ENCODE measurements at regions not wholly inside any gene's neighbourhood (a gene's known extent, or its start where the extent isn't known, plus 50 kb on each side); places are given as distances from the start of the nearest gene placed in this dataset.
"Not testable (repeated sequence)": the region's sequence is repeated elsewhere in the genome, so short reads cannot be mapped to it uniquely, and the experiment has no call there.

- no peak for DNase-seq
Observed at GRCh38 chr5:118603278-118603677, 385.1 kb downstream of the DTWD2 start.

GRCh38 chr5:118598311-118598710 is 390.0 kb downstream of the DTWD2 start:
- no peak for DNase-seq

GRCh38 chr5:118597543-118597942 is 390.8 kb downstream of the DTWD2 start:
- no peak for DNase-seq

GRCh38 chr5:118596255-118596654 is 392.1 kb downstream of the DTWD2 start:
- DNase-seq: no peak

- DNase-seq: no peak
Observed at GRCh38 chr5:118593003-118593328, 395.4 kb downstream of the DTWD2 start.

GRCh38 chr5:118592229-118593002 is 395.9 kb downstream of the DTWD2 start:
- DNase-seq: no peak

GRCh38 chr5:118590806-118591205 is 397.5 kb downstream of the DTWD2 start:
- no peak for DNase-seq

GRCh38 chr5:118580949-118581348 is 407.4 kb downstream of the DTWD2 start:
- DNase-seq: no peak

GRCh38 chr5:118578093-118578492 is 410.3 kb downstream of the DTWD2 start:
- no peak for DNase-seq

GRCh38 chr5:118577621-118578020 is 410.7 kb downstream of the DTWD2 start:
- no peak for DNase-seq

- DNase-seq: not testable (repeated sequence)
Observed at GRCh38 chr5:118570276-118570675, 418.1 kb downstream of the DTWD2 start.

- DNase-seq: not testable (repeated sequence)
Observed at GRCh38 chr5:118569596-118569995, 418.8 kb downstream of the DTWD2 start.

GRCh38 chr5:118565335-118565971 is 422.9 kb downstream of the DTWD2 start:
- DNase-seq: no peak

GRCh38 chr5:118561971-118562370 is 426.4 kb downstream of the DTWD2 start:
- no peak for DNase-seq

- DNase-seq: no peak
Observed at GRCh38 chr5:118561235-118561634, 427.1 kb downstream of the DTWD2 start.

GRCh38 chr5:118558871-118559270 is 429.5 kb downstream of the DTWD2 start:
- DNase-seq: no peak

- no peak for DNase-seq
Observed at GRCh38 chr5:118557251-118557661, 431.1 kb downstream of the DTWD2 start.

GRCh38 chr5:118556792-118557191 is 431.6 kb downstream of the DTWD2 start:
- DNase-seq: no peak

- DNase-seq: no peak
Observed at GRCh38 chr5:118555727-118556126, 432.6 kb downstream of the DTWD2 start.

- DNase-seq: no peak
Observed at GRCh38 chr5:118554981-118555380, 433.4 kb downstream of the DTWD2 start.

- no peak for DNase-seq
Observed at GRCh38 chr5:118554241-118554640, 434.1 kb downstream of the DTWD2 start.

GRCh38 chr5:118553662-118554061 is 434.7 kb downstream of the DTWD2 start:
- no peak for DNase-seq

GRCh38 chr5:118552731-118553360 is 435.5 kb downstream of the DTWD2 start:
- DNase-seq: no peak

GRCh38 chr5:118552146-118552545 is 436.2 kb downstream of the DTWD2 start:
- no peak for DNase-seq

Data from activated CD4-positive, alpha-beta T cell treated with anti-CD3 and anti-CD28 coated beads for 48 hours (primary cell).